ENCODE measurements at regions not wholly inside any gene's neighbourhood (a gene's known extent, or its start where the extent isn't known, plus 50 kb on each side); places are given as distances from the start of the nearest gene placed in this dataset.
A peak's percentile ranks its signal among the peaks of the same experiment; 100 is the strongest.
"Not testable (repeated sequence)": the region's sequence is repeated elsewhere in the genome, so short reads cannot be mapped to it uniquely, and the experiment has no call there.

- DNase-seq (ENCODE audit: low read depth in 2 of 2), result no peak
- H3K4me3 ChIP-seq (replicated peaks in 1 of 2; ENCODE audit: low read depth in 2 of 2, low read length in 2 of 2), result no peak overlapping the region
- TF ChIP-seq CTCF (IDR thresholded peaks at IDR 0.05; ENCODE audit: low read depth, low read length), result no peak
These were observed 72.2 kb downstream of the MTNR1B start for GRCh38 chr11:93041682-93042081.

- not testable (repeated sequence) for H3K4me3 ChIP-seq (replicated peaks in 1 of 2; ENCODE audit: low read depth in 2 of 2, low read length in 2 of 2); DNase-seq (ENCODE audit: low read depth in 2 of 2)
These were observed 73.7 kb downstream of the MTNR1B start for GRCh38 chr11:93043186-93043585.

GRCh38 chr11:93049740-93050139, 80.3 kb downstream of the MTNR1B start:
- no peak for TF ChIP-seq CTCF (IDR thresholded peaks at IDR 0.05; ENCODE audit: low read depth, low read length)
- DNase-seq (ENCODE audit: low read depth in 2 of 2), result no peak
- no peak overlapping the region for H3K4me3 ChIP-seq (replicated peaks in 1 of 2; ENCODE audit: low read depth in 2 of 2, low read length in 2 of 2)

GRCh38 chr11:93051186-93051585, 81.7 kb downstream of the MTNR1B start:
- peak; percentile 46 to 58 for DNase-seq (ENCODE audit: low read depth in 2 of 2)
- TF ChIP-seq CTCF (IDR thresholded peaks at IDR 0.05; ENCODE audit: low read depth, low read length), result no peak

GRCh38 chr11:93053864-93054263, 84.4 kb downstream of the MTNR1B start:
- H3K4me3 ChIP-seq (replicated peaks in 1 of 2; ENCODE audit: low read depth in 2 of 2, low read length in 2 of 2), result no peak overlapping the region
- no peak for DNase-seq (ENCODE audit: low read depth in 2 of 2)
- no peak for TF ChIP-seq CTCF (IDR thresholded peaks at IDR 0.05; ENCODE audit: low read depth, low read length)

More at GRCh38 chr11:93051186-93051585, 81.7 kb downstream of the MTNR1B start:
- no peak overlapping the region for H3K4me3 ChIP-seq (replicated peaks in 1 of 2; ENCODE audit: low read depth in 2 of 2, low read length in 2 of 2)

GRCh38 chr11:93054279-93054678, 84.8 kb downstream of the MTNR1B start:
- no peak for TF ChIP-seq CTCF (IDR thresholded peaks at IDR 0.05; ENCODE audit: low read depth, low read length)
- peak in 1 of 2 donors; percentile 34 for DNase-seq (ENCODE audit: low read depth in 2 of 2)
- no peak overlapping the region for H3K4me3 ChIP-seq (replicated peaks in 1 of 2; ENCODE audit: low read depth in 2 of 2, low read length in 2 of 2)

- no peak overlapping the region for H3K4me3 ChIP-seq (replicated peaks in 1 of 2; ENCODE audit: low read depth in 2 of 2, low read length in 2 of 2)
- no peak for TF ChIP-seq CTCF (IDR thresholded peaks at IDR 0.05; ENCODE audit: low read depth, low read length)
- DNase-seq (ENCODE audit: low read depth in 2 of 2), result peak; percentile 84 to 95
These were observed 85.4 kb downstream of the MTNR1B start for GRCh38 chr11:93054881-93055280.

Measured in cardiac fibroblast (primary cell).